CD4-positive, alpha-beta T cell (primary cell): ENCODE measurements at regions not wholly inside any gene's neighbourhood (a gene's known extent, or its start where the extent isn't known, plus 50 kb on each side); places are given as distances from the start of the nearest gene placed in this dataset.

Experiments used
- ATAC-seq: fragments of 200-7000 bp; cut with Tn5 transposase; one replicate; pipeline ENCODE4 v1.10.0; 2022; ENCODE audit warnings: mild to moderate bottlenecking; ENCODE audit not compliant: poor library complexity
- CTCF ChIA-PET: fragments of 350-600 bp; sonication (Branson Sonifier 250); formaldehyde crosslinking; loops from one replicate; lab custom pipeline; 2021; ENCODE audit warnings: antibody characterized with exemption, inconsistent platforms; lab: Charles Lee
- POLR2A ChIA-PET: fragments of 350-600 bp; sonication (Branson Sonifier 250); formaldehyde crosslinking; loops from one replicate; lab custom pipeline; 2021; ENCODE audit warnings: antibody characterized with exemption, inconsistent platforms; lab: Charles Lee
- DNase-seq, 14 experiments: peaks; one replicate each; pipeline ENCODE4 v3.0.0-alpha.2; 2013 to 2020; ENCODE audit warnings: mixed read lengths in 2 of 14
- H3K27ac ChIP-seq, 2 donors: one replicate each; pipeline versions ENCODE4 v1.5.1 to v1.7.0; 2013; ENCODE audit warnings: low read length in 2 of 2, low read depth in 1 of 2, mild to moderate bottlenecking in 1 of 2
- H3K27me3 ChIP-seq, 2 experiments: 1 replicate in 1 of 2; 2 replicates in 1 of 2; pipeline versions ENCODE4 v1.6.1 to v1.7.0; 2013; ENCODE audit warnings: low read length in 2 of 2, control low read depth in 1 of 2, mild to moderate bottlenecking in 1 of 2, moderate library complexity in 1 of 2; ENCODE audit not compliant: insufficient read depth in 2 of 2, control insufficient read depth in 1 of 2
- H3K36me3 ChIP-seq: one replicate; pipeline ENCODE4 v1.6.1; 2013; ENCODE audit warnings: low read length, control low read depth; ENCODE audit not compliant: insufficient read depth
- H3K4me1 ChIP-seq: one replicate; pipeline ENCODE4 v1.6.1; 2013; ENCODE audit warnings: low read length, control low read depth; ENCODE audit not compliant: insufficient read depth
- H3K4me3 ChIP-seq: one replicate; pipeline ENCODE4 v1.5.1; 2013; ENCODE audit warnings: mild to moderate bottlenecking, low read length, moderate library complexity
- H3K9me3 ChIP-seq, 2 experiments: 1 replicate in 1 of 2; 2 replicates in 1 of 2; pipeline versions ENCODE4 v1.6.1 to v1.7.0; 2013; ENCODE audit warnings: low read length in 2 of 2, mild to moderate bottlenecking in 2 of 2, control low read depth in 1 of 2, moderate library complexity in 1 of 2; ENCODE audit not compliant: control insufficient read depth in 1 of 2, insufficient read depth in 1 of 2
- H3K27ac Mint-ChIP-seq: one replicate; pipeline ENCODE4 v1.8.0; 2020; ENCODE audit warnings: mixed read lengths
- H3K27me3 Mint-ChIP-seq: one replicate; pipeline ENCODE4 v1.8.0; 2021; ENCODE audit warnings: mixed read lengths
- H3K36me3 Mint-ChIP-seq: one replicate; pipeline ENCODE4 v1.8.0; 2021; ENCODE audit warnings: low read depth, mixed read lengths
- H3K4me1 Mint-ChIP-seq: one replicate; pipeline ENCODE4 v1.8.0; 2021; ENCODE audit warnings: low read depth, mixed read lengths
- H3K4me3 Mint-ChIP-seq: one replicate; pipeline ENCODE4 v1.8.0; 2020; ENCODE audit warnings: mild to moderate bottlenecking, mixed read lengths
- H3K9me3 Mint-ChIP-seq: one replicate; pipeline ENCODE4 v1.8.0; 2020; ENCODE audit warnings: mixed read lengths
- intact Hi-C, 2 experiments: fragments of 100-400 bp; cut with DNase I in 1 of 2; cut with micrococcal nuclease in 1 of 2; formaldehyde crosslinking; loops; one replicate each; pipeline versions ENCODE4 v1.15.1 to v1.9.0; 2023 to 2025; cut with DNase I, micrococcal nuclease
- TF ChIP-seq, protein P1 (sequence below): fragments of 200-600 bp; IDR thresholded peaks from one replicate; pipeline ENCODE4 v1.8.0; 2022; ENCODE audit warnings: antibody characterized with exemption, mild to moderate bottlenecking

DNA sequence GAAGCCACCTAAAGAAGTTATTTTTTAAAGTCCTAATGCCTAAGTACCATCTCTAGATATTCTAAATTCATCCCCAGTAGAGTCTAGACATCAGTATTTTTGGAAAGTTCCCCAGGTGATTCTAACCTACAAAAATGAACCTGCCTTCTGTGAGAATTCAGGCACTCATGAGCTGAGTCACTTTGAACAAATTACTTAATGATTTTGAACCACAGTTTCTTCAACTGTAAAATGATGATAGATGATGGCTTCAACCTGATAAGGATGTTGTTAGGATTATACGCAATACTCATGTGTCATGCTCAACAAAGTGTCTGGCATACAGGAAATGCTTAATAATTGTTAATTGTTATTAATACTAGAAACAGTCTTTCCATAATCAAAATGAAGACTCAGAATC, 82.8 kb upstream of the OR5AK2 start:
- Mint-ChIP-seq H3K27me3 (no peaks in the 10 kb centered on the region), H3K9me3 (peaks cover 2% of the 10 kb centered on the region), H3K27ac (no peak overlapping the region), H3K36me3 (no peaks in the 10 kb centered on the region), H3K4me1 (no peaks in the 10 kb centered on the region), H3K4me3 (no peak overlapping the region)
- H3K4me1 ChIP-seq = no peaks in the 10 kb centered on the region
- no peak overlapping the region for H3K27ac ChIP-seq
- CTCF ChIA-PET = no interaction called here
- H3K36me3 ChIP-seq = no peaks in the 10 kb centered on the region
- H3K9me3 ChIP-seq = no peaks in the 10 kb centered on the region
- DNase-seq = no peak
- TF ChIP-seq, protein P1, sequence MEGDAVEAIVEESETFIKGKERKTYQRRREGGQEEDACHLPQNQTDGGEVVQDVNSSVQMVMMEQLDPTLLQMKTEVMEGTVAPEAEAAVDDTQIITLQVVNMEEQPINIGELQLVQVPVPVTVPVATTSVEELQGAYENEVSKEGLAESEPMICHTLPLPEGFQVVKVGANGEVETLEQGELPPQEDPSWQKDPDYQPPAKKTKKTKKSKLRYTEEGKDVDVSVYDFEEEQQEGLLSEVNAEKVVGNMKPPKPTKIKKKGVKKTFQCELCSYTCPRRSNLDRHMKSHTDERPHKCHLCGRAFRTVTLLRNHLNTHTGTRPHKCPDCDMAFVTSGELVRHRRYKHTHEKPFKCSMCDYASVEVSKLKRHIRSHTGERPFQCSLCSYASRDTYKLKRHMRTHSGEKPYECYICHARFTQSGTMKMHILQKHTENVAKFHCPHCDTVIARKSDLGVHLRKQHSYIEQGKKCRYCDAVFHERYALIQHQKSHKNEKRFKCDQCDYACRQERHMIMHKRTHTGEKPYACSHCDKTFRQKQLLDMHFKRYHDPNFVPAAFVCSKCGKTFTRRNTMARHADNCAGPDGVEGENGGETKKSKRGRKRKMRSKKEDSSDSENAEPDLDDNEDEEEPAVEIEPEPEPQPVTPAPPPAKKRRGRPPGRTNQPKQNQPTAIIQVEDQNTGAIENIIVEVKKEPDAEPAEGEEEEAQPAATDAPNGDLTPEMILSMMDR = no peak
- POLR2A ChIA-PET = no interaction called here
- intact Hi-C loops = no loop called here
- no peak for ATAC-seq
- no peaks in the 10 kb centered on the region for H3K27me3 ChIP-seq
- no peak overlapping the region for H3K4me3 ChIP-seq

DNA sequence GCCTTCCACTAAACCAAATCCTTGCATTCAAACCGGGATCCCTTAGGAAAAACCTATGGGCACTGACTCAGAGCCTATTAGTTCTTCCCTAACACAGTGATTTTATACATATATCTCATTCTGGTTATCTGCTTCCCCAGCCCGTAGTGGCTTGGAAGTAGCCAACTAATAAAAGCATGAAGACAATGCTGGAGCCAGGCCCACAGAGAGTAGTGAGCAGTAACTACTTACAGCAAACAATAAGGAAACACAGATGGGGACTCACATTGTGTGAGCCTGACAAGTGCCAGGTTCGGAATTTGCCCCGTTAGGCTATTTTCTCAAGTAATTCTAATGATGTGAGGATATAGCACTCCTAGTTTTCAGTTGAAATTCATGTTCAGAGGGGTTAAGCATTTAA, 83.3 kb upstream of the OR5AK2 start:
- TF ChIP-seq, protein P1 = no peak
- no peaks in the 10 kb centered on the region for H3K27me3 Mint-ChIP-seq
- H3K4me1 ChIP-seq = no peaks in the 10 kb centered on the region
- intact Hi-C loops = no loop called here
- H3K27ac Mint-ChIP-seq = no peak overlapping the region
- H3K4me1 Mint-ChIP-seq = no peaks in the 10 kb centered on the region
- H3K4me3 Mint-ChIP-seq = no peak overlapping the region
- no peak for ATAC-seq
- peaks cover 2% of the 10 kb centered on the region for H3K9me3 Mint-ChIP-seq
- no peaks in the 10 kb centered on the region for H3K36me3 Mint-ChIP-seq
- no peaks in the 10 kb centered on the region for H3K27me3 ChIP-seq
- no peaks in the 10 kb centered on the region for H3K9me3 ChIP-seq
- H3K36me3 ChIP-seq = no peaks in the 10 kb centered on the region
- no peak overlapping the region for H3K27ac ChIP-seq
- DNase-seq = no peak
- H3K4me3 ChIP-seq = no peak overlapping the region
- CTCF ChIA-PET = no interaction called here
- POLR2A ChIA-PET = no interaction called here

DNA sequence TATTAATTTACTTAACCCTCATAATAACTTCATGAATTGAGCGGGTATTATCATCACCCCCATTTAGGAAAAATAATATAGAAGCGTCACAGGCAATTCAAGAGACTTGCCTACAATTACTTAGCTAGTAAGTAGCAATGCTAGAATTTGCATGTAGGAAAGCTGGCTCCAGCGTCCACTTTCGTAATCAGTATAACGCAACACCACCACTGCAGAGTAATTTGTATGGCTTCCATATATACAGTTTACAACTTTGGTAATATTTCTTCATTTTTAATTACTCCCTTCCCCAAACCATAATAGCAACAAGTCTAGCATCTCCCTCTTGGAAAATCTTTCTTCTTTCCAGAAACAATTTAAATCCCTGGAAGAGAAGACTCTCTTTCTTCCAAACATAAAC, 89.9 kb upstream of the OR5AK2 start:
- Histone ChIP-seq H3K27me3 (no peaks in the 10 kb centered on the region), H3K4me3 (no peak overlapping the region), H3K27ac (no peak overlapping the region), H3K4me1 (no peaks in the 10 kb centered on the region), H3K36me3 (no peaks in the 10 kb centered on the region), H3K9me3 (no peaks in the 10 kb centered on the region)
- ChIA-PET POLR2A (no interaction called here), CTCF (no interaction called here)
- intact Hi-C loops = no loop called here
- Mint-ChIP-seq H3K4me1 (no peaks in the 10 kb centered on the region), H3K27ac (no peak overlapping the region), H3K4me3 (no peak overlapping the region), H3K9me3 (peaks cover 2% of the 10 kb centered on the region), H3K27me3 (no peaks in the 10 kb centered on the region), H3K36me3 (no peaks in the 10 kb centered on the region)
- TF ChIP-seq, protein P1 = no peak
- DNase-seq = no peak
- ATAC-seq = no peak
